ENCODE measurements at regions not wholly inside any gene's neighbourhood (a gene's known extent, or its start where the extent isn't known, plus 50 kb on each side); places are given as distances from the start of the nearest gene placed in this dataset.

GRCh38 chr3:181764544-181764943 is 52.8 kb downstream of the SOX2 start:
- no peak for DNase-seq

GRCh38 chr3:181770296-181770695 is 58.6 kb downstream of the SOX2 start:
- no peak for DNase-seq

- no peak for DNase-seq
Observed at GRCh38 chr3:181771120-181771519, 59.4 kb downstream of the SOX2 start.

- DNase-seq = no peak
Observed at GRCh38 chr3:181772166-181772565, 60.4 kb downstream of the SOX2 start.

DNA sequence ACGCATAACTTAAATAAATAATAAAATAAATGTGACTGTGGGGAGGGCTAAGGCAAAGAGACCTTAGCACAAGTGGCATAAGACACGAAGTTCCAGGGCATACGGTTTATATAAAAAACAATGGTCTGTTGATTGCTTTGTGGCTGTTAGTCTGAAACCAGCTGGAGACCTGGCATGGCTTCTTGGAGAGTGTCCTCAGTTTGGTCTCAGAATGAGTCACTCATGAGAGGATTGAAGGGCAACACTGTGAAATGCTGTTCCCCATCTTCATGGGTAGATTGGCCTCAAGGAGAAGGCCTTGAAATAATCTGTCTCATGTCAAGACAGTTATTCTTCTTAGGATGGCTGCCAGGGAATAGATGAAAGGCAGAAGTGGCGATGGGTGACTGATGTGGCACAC is 62.2 kb downstream of the SOX2 start:
- DNase-seq = no peak

DNA sequence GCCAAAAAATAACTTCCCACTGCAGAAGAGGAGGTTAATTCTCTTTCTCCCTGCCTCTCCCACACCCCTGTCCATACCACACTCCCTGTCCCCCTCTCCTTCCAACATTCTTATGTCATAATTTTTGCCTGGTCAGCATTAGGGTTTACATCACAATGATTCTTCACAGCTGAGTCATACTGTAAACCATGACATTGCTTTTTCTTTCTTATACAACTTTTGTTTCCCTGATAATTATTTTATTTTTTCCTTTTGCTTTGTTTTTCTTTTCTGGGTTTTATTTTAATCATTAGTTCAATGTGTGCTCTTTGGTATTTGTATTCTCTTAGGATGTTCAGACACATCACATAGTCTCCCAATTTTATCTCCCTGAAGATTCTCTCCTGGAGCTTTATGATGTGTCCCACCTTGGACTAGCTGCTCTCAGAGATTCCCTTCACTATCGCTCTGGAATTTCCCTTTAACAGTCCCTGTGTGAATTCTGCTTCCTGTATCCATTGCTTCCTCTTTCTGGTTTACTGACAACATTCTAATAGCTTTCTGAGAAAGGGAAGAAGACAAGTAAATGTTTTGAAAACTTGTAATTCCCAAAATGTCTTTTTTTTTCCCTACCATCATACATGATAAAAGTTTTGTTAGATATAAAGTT is 70.7 kb downstream of the SOX2 start:
- DNase-seq = no peak

DNA sequence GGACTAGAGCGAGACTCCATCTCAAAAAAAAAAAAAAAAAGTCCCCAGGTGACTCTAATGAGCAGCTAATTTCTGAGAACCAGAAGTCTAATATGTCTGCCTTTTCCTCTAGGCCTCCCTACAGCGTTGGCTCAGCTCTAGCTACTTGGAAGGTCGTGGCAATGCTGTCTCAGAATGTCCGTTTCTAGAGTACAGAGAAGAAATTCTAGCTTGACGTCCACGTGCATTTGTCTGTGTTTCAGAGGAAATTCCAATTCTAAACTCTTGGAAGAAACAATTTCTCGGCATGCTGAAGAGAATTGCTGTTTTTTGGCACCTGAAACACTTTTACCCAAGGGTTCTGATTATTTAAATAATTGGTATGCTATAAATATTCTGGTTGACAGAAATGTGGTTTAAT is 78.8 kb downstream of the SOX2 start:
- DNase-seq = no peak

- DNase-seq = no peak
Observed at GRCh38 chr3:181791056-181791955, 79.6 kb downstream of the SOX2 start.

- no peak for DNase-seq
Observed at GRCh38 chr3:181793006-181793405, 81.3 kb downstream of the SOX2 start.

DNA sequence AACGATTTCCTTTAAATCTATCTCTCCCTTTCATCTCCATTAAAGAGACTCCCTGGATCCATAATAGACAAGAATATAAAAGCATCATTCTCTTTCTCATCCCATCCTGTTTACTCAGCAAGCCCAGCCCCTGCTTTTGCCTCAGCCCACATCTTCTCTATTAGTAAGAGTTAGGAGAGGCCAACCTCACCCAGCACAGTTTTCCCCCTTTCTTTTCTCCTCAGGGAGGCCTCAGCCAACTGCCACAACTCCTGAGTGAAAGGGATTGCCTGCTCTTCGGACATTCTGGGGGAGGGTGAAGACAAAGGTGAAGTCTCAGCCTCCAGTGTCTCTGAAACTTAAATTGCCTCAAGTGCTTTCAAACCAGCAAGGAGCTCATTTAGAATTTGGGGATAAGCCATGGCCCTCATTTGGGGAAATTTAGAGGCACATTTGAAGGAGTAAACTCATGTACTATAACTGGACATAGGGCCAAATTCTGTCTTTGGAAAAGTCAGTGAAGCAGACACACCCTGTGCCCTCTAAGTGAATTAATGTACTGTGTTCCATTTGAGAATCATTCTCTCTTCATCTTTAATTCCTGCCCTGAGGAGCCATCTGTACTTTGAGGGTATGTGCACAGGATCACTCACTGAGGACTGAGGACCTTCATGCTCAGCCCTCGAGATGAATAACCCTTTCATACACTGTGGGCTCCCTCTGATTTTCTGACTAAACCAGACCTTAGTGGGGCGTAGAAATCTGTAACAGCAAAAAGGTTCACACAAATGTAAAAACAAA is 82.5 kb downstream of the SOX2 start:
- DNase-seq = no peak

GRCh38 chr3:181796641-181797040 is 84.9 kb downstream of the SOX2 start:
- DNase-seq = no peak

GRCh38 chr3:181797431-181797830 is 85.7 kb downstream of the SOX2 start:
- DNase-seq = no peak

DNA sequence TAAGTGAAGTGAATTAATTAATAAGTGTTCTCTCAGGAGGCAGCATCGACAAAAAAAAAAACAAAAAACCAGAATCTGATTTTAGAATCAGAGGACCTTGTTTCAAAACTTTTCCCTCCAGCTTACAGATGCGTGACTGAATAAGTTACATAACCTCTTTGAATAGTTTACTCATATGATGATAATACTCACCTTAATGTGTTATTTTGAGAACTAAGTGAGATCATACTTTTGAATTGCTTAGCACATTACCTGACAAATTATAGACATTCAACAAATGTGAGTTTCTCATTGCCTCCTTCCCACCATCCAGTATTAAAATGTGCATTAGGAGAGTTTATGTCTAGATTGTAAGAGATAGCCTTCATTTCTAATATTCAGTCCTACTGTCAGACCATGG is 94.0 kb downstream of the SOX2 start:
- DNase-seq = no peak

GRCh38 chr3:181808053-181808452 is 96.3 kb downstream of the SOX2 start:
- DNase-seq = no peak

DNA sequence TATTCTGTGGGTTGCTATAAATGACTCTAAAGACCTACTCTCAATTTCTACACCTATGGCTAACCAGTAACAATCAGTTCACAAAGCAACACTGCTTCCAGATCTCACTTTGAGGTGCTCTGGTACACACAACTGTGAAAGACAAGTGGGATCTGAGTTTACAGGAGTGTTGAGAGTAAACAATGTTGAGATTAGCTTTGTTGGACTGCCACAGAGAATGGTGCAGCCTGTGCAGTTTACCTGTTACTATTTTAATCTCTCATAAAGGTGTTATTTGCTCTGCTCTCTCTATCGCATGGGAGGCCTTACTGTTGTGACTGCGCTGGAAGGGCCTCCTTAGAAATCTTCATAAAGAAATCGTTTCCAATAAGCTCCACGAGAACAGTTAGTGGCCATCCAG is 112.0 kb downstream of the SOX2 start:
- DNase-seq = no peak

GRCh38 chr3:181824961-181825360 is 113.2 kb downstream of the SOX2 start:
- DNase-seq = no peak

- no peak for DNase-seq
Observed at GRCh38 chr3:181839039-181839915, 127.6 kb downstream of the SOX2 start.

GRCh38 chr3:181839916-181840297 is 128.2 kb downstream of the SOX2 start:
- no peak for DNase-seq

- no peak for DNase-seq
Observed at GRCh38 chr3:181844211-181844610, 132.5 kb downstream of the SOX2 start.

DNA sequence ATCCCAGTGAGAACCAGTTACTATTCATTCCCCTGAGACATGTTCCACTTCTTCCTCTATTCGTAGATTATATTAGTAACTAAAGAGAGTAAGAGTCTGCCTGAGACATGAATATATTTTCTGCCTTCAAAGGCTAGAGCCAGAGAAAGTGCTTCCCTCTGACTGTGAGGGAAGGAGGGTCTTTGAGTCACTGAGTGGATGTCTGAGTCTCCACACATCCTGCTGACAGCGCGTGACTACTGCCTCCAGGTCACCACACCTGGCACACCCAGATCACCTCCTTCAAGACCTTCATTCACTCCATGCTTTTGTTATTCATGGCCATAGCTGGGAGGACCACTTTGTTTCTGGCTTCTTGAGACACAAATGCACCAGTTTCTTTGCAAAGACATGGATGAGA is 135.6 kb downstream of the SOX2 start:
- no peak for DNase-seq

GRCh38 chr3:181851063-181851462 is 139.3 kb downstream of the SOX2 start:
- no peak for DNase-seq

GRCh38 chr3:181855825-181856224 is 144.1 kb downstream of the SOX2 start:
- no peak for DNase-seq

DNA sequence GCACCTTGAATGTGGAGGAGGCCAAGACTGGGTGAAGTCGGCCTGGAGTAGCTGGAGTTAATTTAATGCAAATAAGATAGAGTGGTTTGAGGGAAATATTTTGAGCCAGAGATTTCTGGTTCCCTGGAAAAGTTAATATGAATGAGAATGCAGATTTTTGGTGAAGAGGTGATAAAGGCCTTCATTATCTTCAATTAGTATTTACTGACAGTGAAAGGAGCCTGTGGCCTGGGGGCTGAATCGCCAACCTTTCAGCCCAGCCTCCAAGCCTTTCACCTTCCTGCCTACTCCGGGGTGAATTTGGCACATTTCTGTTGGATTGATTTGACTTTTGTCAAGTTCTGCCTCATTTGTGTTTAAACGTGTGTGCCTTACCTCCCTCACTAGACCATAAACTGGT is 147.8 kb downstream of the SOX2 start:
- no peak for DNase-seq
